ENCODE measurements at regions not wholly inside any gene's neighbourhood (a gene's known extent, or its start where the extent isn't known, plus 50 kb on each side); places are given as distances from the start of the nearest gene placed in this dataset.
"Not testable (repeated sequence)": the region's sequence is repeated elsewhere in the genome, so short reads cannot be mapped to it uniquely, and the experiment has no call there.

DNA sequence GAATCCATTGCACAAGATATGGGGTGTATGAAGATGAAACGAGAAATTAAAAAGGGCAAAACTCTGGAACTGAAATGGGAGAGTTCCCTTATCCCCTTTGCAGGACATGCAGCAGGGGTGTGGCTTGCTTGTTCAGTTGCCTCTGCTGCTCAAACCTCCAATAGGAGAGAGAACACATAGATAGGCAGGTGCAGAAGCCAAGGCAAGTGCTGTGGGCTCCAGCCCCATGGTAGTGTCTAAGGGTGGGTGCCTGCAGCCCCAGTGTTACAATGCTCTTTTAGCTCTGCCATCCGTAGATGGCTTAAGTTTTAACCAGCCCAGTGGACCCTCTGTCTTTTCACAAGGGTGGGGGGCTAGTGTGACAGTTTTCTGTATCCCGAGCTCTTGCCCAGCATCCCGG is 69.7 kb downstream of the CMAS start:
- no peak for DNase-seq (ENCODE audit: low read depth)

- DNase-seq (ENCODE audit: low read depth): no peak
These were observed 70.4 kb downstream of the CMAS start for GRCh38 chr12:22116376-22116775.

DNA sequence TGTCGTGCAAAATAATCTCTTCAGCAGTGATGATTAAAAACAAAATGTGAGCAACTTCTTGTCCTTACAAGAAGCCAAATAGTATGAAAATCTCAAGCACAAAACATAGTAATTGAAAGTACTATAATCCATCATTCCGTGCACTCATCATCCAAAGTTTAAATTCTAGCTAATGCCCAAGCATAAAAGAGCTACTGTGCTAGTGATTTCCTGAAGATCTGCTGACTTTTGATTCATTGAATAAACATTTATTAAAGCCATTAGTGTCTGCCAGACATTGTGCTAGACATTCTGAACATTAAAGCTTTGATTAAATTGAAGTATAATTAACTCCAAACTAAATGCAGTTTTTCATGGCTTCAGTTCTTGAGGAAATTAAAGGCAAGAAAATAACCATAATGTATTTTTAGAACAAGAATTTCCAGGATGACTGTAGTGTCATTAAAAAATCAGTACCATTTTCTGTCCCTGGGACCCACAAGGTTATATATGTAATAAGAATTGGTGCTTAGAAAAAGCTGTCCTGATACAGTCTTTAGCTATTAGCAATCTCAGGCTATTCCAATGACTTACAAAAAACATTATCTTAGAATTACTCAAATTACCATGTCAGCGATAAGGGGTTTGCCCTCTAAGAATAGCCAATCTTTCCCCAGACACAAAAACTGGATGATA is 71.7 kb downstream of the CMAS start:
- no peak for DNase-seq (ENCODE audit: low read depth)

DNA sequence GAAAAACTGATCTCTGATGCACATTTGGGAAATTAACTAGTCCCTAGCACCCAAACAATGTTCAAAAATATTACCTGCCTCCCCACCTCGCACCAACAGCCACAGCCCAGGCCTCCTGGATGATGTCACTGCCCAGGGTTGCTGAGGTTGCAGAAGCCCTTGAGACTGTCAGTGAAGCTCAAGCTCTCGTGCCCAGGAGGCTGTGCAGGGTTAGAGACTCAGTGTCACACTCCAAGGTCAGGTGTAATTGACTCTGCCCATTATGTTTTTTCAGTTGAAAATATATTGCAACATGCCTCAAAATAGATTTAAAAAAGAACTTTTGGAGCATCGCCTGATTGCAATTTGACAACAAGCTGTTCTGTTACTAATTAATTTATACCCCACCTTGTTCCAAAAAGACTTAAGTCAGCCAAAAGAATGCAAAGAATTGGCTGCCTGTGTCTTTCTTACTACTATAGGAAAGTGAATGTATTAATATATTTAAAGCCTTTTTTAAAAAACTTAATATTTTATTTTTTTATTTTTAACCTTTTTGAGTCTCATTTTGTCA is 72.3 kb downstream of the CMAS start:
- DNase-seq (ENCODE audit: low read depth): no peak

GRCh38 chr12:22121224-22121623 is 75.2 kb downstream of the CMAS start:
- DNase-seq (ENCODE audit: low read depth): peak; percentile 15

GRCh38 chr12:22122359-22122758 is 76.3 kb downstream of the CMAS start:
- DNase-seq (ENCODE audit: low read depth): no peak

DNA sequence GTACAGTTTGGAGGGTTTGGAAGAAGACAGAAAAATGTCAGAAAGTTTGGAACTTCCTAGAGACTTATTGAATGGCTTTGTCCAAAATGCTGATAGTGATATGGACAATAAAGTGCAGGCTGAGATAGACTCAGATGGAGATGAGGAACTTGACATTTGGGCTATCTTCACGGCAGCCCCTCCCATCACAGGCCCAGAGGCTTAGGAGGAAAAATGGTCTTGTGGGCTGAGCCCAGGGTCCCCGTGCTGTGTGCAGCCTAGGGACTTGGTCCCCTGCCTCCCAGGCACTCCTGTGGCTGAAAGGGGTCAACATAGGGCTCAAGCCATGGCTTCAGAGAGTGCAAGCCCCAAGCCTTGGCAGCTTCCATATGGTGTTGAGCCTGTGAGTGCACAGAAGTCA is 79.0 kb downstream of the CMAS start:
- DNase-seq (ENCODE audit: low read depth): no peak

DNA sequence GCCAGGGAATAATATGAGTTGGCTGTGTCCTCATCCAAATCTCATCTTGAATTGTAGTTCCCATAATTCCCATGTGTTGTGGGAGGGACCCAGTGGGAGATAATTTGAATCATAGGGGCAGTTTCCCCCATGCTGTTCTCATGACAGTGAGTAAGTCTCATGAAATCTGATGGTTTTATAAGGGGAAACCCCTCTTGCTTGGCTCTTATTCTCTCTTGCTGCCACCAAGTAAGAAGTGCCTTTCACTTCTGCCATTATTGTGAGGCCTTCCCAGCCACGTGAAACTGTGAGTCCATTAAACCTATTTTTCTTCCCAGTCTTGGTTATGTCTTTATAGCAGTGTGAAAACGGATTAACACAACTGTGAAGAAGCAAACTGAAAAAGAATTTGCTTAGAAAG is 80.1 kb downstream of the CMAS start:
- not testable (repeated sequence) for DNase-seq (ENCODE audit: low read depth)

- DNase-seq (ENCODE audit: low read depth): no peak
These were observed 80.7 kb downstream of the CMAS start for GRCh38 chr12:22126758-22127157.

- DNase-seq (ENCODE audit: low read depth): no peak
These were observed 84.7 kb downstream of the CMAS start for GRCh38 chr12:22130671-22131070.

DNA sequence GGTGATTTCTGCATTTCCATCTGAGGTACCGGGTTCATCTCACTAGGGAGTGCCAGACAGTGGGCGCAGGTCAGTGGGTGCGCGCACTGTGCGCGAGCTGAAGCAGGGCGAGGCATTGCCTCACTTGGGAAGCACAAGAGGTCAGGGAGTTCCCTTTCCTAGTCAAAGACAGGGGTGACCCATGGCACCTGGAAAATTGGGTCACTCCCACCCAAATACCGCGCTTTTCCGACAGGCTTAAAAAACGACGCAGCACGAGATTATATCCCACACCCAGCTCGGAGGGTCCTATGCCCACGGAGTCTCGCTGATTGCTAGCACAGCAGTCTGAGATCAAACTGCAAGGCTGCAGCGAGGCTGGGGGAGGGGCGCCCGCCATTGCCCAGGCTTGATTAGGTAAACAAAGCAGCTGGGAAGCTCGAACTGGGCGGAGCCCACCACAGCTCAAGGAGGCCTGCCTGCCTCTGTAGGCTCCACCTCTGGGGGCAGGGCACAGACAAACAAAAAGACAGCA is 90.6 kb downstream of the CMAS start:
- DNase-seq (ENCODE audit: low read depth): not testable (repeated sequence)

Measured in M059J (cell line).